GM12874 (cell line): ENCODE measurements at regions not wholly inside any gene's neighbourhood (a gene's known extent, or its start where the extent isn't known, plus 50 kb on each side); places are given as distances from the start of the nearest gene placed in this dataset.

Source experiments
- TF ChIP-seq, protein P1 (sequence below): IDR thresholded peaks from 2 replicates; pipeline ENCODE4 v1.5.1; 2011; ENCODE audit warnings: low read depth, mild to moderate bottlenecking, control low read depth, low read length, moderate library complexity; ENCODE audit not compliant: insufficient read depth

DNA sequence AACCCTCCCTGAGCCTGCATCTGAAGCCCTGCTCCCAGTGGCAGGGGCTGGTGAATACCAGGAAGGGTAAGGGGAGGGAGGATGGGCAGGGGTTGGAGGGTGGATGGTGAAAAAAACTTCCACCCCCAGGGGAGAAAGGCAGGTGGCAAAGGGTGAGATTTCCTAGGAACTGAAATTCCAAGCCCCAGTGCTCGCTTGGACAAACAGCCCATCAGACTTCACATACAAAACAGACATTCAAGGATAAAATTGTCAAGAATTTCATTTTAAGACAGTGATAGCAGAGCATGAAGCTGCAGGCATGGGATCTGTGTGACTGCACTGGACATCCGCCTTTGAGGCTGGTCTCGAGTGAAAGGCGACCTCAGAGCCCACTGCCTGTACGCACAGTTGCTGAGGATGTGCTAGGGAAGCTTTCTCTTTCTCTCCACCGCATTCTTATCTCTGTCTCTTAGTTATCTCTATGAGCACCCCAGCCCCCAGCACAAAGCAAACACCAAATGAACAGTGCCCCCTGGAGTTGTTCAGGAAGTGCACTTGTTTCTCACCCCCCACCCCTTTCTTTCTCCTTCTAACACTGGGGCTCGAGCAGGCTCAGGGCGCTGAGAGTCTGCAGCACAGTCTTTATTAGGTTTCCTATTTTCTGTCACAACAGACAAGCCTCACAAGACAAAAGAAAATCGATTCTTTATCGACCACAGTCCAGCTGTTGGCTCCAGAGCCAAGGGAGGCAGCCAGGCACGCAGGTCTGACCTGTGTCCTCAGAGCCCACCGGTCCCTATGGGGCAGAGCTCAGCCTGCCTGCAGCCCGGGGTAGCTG is 237.3 kb upstream of the NCAM1 start:
- TF ChIP-seq, protein P1, sequence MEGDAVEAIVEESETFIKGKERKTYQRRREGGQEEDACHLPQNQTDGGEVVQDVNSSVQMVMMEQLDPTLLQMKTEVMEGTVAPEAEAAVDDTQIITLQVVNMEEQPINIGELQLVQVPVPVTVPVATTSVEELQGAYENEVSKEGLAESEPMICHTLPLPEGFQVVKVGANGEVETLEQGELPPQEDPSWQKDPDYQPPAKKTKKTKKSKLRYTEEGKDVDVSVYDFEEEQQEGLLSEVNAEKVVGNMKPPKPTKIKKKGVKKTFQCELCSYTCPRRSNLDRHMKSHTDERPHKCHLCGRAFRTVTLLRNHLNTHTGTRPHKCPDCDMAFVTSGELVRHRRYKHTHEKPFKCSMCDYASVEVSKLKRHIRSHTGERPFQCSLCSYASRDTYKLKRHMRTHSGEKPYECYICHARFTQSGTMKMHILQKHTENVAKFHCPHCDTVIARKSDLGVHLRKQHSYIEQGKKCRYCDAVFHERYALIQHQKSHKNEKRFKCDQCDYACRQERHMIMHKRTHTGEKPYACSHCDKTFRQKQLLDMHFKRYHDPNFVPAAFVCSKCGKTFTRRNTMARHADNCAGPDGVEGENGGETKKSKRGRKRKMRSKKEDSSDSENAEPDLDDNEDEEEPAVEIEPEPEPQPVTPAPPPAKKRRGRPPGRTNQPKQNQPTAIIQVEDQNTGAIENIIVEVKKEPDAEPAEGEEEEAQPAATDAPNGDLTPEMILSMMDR = no peak

DNA sequence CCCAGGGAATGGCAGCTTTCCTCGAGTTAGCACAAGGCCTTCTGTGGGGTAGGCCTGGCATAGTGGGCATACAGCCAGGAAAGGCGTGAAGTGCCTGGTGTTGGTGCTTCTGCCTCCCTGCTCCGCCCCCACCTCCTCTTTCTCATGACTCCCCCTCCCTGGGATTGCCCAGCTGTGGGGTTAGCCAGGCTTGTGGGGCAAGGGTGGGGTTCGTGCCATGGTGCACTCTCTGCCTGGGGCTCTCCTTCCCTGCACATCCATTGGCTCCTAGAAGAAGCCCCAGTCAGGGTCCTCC is 236.8 kb upstream of the NCAM1 start:
- TF ChIP-seq, protein P1 = no peak

DNA sequence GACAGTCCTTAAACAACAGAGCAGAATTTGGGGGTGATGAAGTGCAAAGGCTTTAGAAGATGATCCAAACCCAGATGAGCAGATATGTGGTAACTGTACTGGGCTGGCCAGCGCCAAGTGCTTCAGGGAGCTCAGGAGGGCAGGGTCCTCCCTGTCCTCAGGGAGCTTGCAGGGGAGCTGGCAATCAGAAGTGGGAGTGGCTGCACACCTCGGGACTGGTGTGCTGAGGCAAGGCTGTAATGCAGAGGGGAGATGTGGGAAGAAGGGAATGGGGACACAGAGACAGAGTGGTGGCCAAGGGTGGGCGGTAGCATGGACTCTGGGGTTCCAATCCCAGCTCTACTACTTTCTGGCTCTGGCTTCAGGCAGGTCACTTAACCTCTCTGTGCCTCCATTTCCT is 235.6 kb upstream of the NCAM1 start:
- TF ChIP-seq, protein P1 = no peak

DNA sequence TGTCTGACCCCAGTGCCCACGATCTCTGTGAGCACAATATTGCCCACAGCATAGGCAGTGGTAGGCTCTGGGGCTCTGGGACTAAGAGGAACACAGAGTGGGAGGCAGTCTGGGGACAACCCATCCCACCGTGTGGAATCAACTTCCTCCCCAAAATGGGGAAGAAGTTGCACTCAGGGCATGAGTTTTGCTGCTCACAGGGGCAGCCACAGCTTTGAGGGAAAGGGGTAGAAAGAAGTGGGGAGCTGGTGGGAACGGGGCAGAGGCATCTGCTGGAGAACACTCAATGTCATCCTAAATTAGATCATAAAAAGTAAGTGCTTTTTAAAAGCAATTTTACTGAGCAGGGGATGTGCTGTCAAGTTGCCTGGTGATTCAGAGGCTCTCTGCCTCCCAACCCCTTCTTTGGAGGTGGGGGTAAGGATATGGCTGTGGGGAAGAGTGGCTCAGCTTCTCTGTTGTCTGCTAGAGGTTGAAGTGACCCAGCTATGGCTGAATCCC is 233.8 kb upstream of the NCAM1 start:
- TF ChIP-seq, protein P1 = no peak

DNA sequence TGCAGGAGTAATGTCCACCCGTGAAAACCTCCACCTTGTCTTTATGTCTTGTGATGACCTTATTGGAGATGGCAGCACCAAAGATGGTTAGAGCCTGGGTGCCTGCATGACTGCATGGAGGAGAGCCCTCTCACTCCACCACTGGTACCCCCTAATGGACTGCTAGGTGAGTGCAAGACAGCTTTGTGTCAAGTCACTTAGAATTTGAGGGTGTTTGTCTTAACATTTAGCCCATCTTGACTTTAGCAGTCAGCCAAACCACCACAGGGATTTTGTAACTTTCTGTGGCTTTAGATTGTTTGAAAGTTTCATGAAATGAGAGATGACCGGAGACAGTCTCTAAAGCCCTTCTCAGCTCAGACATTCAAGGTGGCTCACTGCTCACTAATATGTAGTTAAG is 232.9 kb upstream of the NCAM1 start:
- TF ChIP-seq, protein P1 = no peak

DNA sequence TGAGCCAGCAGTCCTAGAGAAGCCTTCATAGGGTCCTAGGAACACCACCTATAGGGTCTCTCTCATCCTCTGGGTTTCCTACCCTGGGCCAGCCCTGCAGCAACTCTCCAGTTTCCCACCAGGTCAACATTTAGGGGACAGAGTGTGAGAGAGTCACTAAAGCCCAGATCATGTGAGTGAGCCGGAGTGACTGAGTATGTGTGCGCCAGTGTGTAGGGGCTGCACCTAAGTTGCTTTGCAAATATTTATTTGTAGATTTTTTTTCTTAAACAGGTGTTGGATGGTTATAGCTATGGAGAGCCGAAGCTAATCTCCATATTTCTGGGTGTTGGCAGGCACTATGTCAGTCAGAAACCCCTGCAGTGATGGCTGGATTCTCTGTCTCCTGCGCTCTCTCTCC is 232.5 kb upstream of the NCAM1 start:
- TF ChIP-seq, protein P1 = no peak

DNA sequence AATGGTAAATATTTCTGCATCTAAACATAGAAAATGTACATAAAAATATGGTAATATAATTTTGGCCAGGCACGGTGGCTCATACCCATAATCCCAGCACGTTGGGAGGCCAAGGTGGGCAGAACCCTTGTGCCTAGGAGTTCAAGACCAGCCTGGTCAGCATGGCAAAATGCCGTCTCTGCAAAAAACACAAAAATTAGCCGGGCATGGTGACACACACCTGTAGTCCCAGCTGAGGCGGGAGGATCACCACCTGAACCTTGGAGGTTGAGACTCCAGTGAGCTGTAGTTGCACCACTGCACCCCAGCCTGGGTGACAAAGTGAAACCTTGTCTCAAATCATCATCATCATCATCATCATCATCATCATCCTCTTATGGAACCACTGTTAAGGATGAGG is 230.6 kb upstream of the NCAM1 start:
- TF ChIP-seq, protein P1 = no peak
